SK-N-SH treated with all-trans-retinoic acid at 6 μM for 48 hours (cell line): ENCODE measurements at regions not wholly inside any gene's neighbourhood (a gene's known extent, or its start where the extent isn't known, plus 50 kb on each side); places are given as distances from the start of the nearest gene placed in this dataset.

Experiments
- ATAC-seq: fragments of 200-7000 bp; cut with Tn5 transposase; 3 replicates; pipeline ENCODE4 v1.9.1; 2020; ENCODE audit warnings: mild to moderate bottlenecking, moderate library complexity
- ARNTL ChIP-seq: fragments of 450-650 bp; formaldehyde crosslinking; IDR thresholded peaks from 2 replicates; pipeline ENCODE4 v1.5.0; 2020; ENCODE audit warnings: low read depth, mild to moderate bottlenecking, moderate library complexity, borderline replicate concordance
- BACH2 ChIP-seq: fragments of 250-450 bp; sonication (Bioruptor Pico); IDR thresholded peaks from 2 replicates; pipeline ENCODE4 v1.9.0; 2021; ENCODE audit warnings: mild to moderate bottlenecking, borderline replicate concordance
- CREB5 ChIP-seq: fragments of 250-450 bp; sonication (Bioruptor Pico); IDR thresholded peaks from 2 replicates; pipeline ENCODE4 v1.5.1; 2020; ENCODE audit warnings: low read depth, mild to moderate bottlenecking, moderate library complexity
- CSDC2 ChIP-seq: fragments of 250-450 bp; sonication (Bioruptor Pico); IDR thresholded peaks from 2 replicates; pipeline ENCODE4 v1.5.0; 2020; ENCODE audit warnings: mild to moderate bottlenecking, moderate library complexity
- CSRNP3 ChIP-seq: fragments of 250-450 bp; sonication (Bioruptor Pico); IDR thresholded peaks from 2 replicates; pipeline ENCODE4 v1.5.1; 2021; ENCODE audit warnings: mild to moderate bottlenecking, moderate library complexity
- ESRRG ChIP-seq: fragments of 250-450 bp; sonication (Bioruptor Pico); IDR thresholded peaks from 2 replicates; pipeline ENCODE4 v1.6.1; 2021; ENCODE audit warnings: mild to moderate bottlenecking
- GLIS3 ChIP-seq: fragments of 250-450 bp; sonication (Bioruptor Pico); IDR thresholded peaks from 2 replicates; pipeline ENCODE4 v1.5.0; 2020; ENCODE audit warnings: mild to moderate bottlenecking, moderate library complexity
- ISL1 ChIP-seq: fragments of 250-450 bp; sonication (Bioruptor Pico); IDR thresholded peaks from 2 replicates; pipeline ENCODE4 v2.1.2; 2022; ENCODE audit warnings: mild to moderate bottlenecking, moderate library complexity
- OSR1 ChIP-seq: fragments of 250-450 bp; sonication (Bioruptor Pico); IDR thresholded peaks from 2 replicates; pipeline ENCODE4 v1.8.0; 2022; ENCODE audit warnings: moderate library complexity, mild to moderate bottlenecking, inconsistent platforms
- PATZ1 ChIP-seq: fragments of 250-450 bp; sonication (Bioruptor Pico); IDR thresholded peaks from 2 replicates; pipeline ENCODE4 v1.8.0; 2020; ENCODE audit warnings: mild to moderate bottlenecking, moderate library complexity, borderline replicate concordance
- POU6F1 ChIP-seq: fragments of 250-450 bp; sonication (Bioruptor Pico); IDR thresholded peaks from 2 replicates; pipeline ENCODE4 v1.8.0; 2021; ENCODE audit warnings: low read depth, mild to moderate bottlenecking, moderate library complexity, borderline replicate concordance
- PPARA ChIP-seq: fragments of 250-450 bp; sonication (Bioruptor Pico); IDR thresholded peaks from 2 replicates; pipeline ENCODE4 v1.5.0; 2020; ENCODE audit warnings: mild to moderate bottlenecking, borderline replicate concordance
- RARB ChIP-seq: fragments of 250-450 bp; sonication (Bioruptor Pico); IDR thresholded peaks from 2 replicates; pipeline ENCODE4 v1.8.0; 2021; ENCODE audit warnings: mild to moderate bottlenecking, moderate library complexity
- SNAI2 ChIP-seq: fragments of 250-450 bp; sonication (Bioruptor Pico); IDR thresholded peaks from 2 replicates; pipeline ENCODE4 v1.5.0; 2020; ENCODE audit warnings: mild to moderate bottlenecking, moderate library complexity
- TCF4 ChIP-seq: fragments of 250-450 bp; sonication (Bioruptor Pico); IDR thresholded peaks from 2 replicates; pipeline ENCODE4 v1.8.0; 2021; ENCODE audit warnings: mild to moderate bottlenecking, moderate library complexity, borderline replicate concordance
- TSHZ2 ChIP-seq: fragments of 250-450 bp; sonication (Bioruptor Pico); IDR thresholded peaks from 2 replicates; pipeline ENCODE4 v1.5.0; 2020; ENCODE audit warnings: mild to moderate bottlenecking, moderate library complexity
- ZC3H10 ChIP-seq: fragments of 250-450 bp; sonication (Bioruptor Pico); IDR thresholded peaks from 2 replicates; pipeline ENCODE4 v1.5.1; 2021; ENCODE audit warnings: mild to moderate bottlenecking, moderate library complexity
- ZFP3 ChIP-seq: fragments of 250-450 bp; sonication (Bioruptor Pico); IDR thresholded peaks from 2 replicates; pipeline ENCODE4 v1.5.0; 2020; ENCODE audit warnings: mild to moderate bottlenecking, moderate library complexity
- ZNF565 ChIP-seq: fragments of 450-650 bp; formaldehyde crosslinking; conservative IDR thresholded peaks from 2 replicates; pipeline ENCODE4 v1.5.0; 2020; ENCODE audit warnings: low read depth, mild to moderate bottlenecking, moderate library complexity
- ZNF70 ChIP-seq: fragments of 450-650 bp; formaldehyde crosslinking; IDR thresholded peaks from 2 replicates; pipeline ENCODE4 v1.5.0; 2020; ENCODE audit warnings: mild to moderate bottlenecking, moderate library complexity
- ZNF8 ChIP-seq: fragments of 450-650 bp; formaldehyde crosslinking; IDR thresholded peaks from 2 replicates; pipeline ENCODE4 v1.5.0; 2020; ENCODE audit warnings: mild to moderate bottlenecking, moderate library complexity

- no peak for ATAC-seq
- TF ChIP-seq ZNF565 (CRISPR knock-in tag) (no peak), ZNF70 (CRISPR knock-in tag) (no peak), ARNTL (CRISPR knock-in tag) (no peak), TSHZ2 (CRISPR knock-in tag) (no peak), RARB (CRISPR knock-in tag) (no peak), CSRNP3 (CRISPR knock-in tag) (no peak), TCF4 (CRISPR knock-in tag) (no peak), OSR1 (CRISPR knock-in tag) (no peak), ESRRG (no peak), GLIS3 (CRISPR knock-in tag) (no peak), CSDC2 (CRISPR knock-in tag) (no peak), ISL1 (no peak), ZNF8 (CRISPR knock-in tag) (no peak), CREB5 (CRISPR knock-in tag) (no peak), PATZ1 (CRISPR knock-in tag) (no peak), SNAI2 (CRISPR knock-in tag) (no peak), PPARA (CRISPR knock-in tag) (no peak)
Observed at GRCh38 chr7:63031838-63032436, 966.7 kb upstream of the ZNF722 start.

- ATAC-seq, result no peak
- TF ChIP-seq ZC3H10 (CRISPR knock-in tag) (no peak), ARNTL (CRISPR knock-in tag) (no peak), POU6F1 (CRISPR knock-in tag) (no peak), RARB (CRISPR knock-in tag) (no peak), CREB5 (CRISPR knock-in tag) (no peak), ESRRG (no peak), PATZ1 (CRISPR knock-in tag) (no peak), SNAI2 (CRISPR knock-in tag) (no peak), CSDC2 (CRISPR knock-in tag) (no peak), OSR1 (CRISPR knock-in tag) (no peak), ZNF8 (CRISPR knock-in tag) (no peak), TCF4 (CRISPR knock-in tag) (no peak), PPARA (CRISPR knock-in tag) (no peak), ZFP3 (CRISPR knock-in tag) (no peak), BACH2 (CRISPR knock-in tag) (no peak)
Observed at GRCh38 chr7:63037242-63037641, 961.4 kb upstream of the ZNF722 start.
